ENCODE measurements at regions not wholly inside any gene's neighbourhood (a gene's known extent, or its start where the extent isn't known, plus 50 kb on each side); places are given as distances from the start of the nearest gene placed in this dataset.
"Not testable (repeated sequence)": the region's sequence is repeated elsewhere in the genome, so short reads cannot be mapped to it uniquely, and the experiment has no call there.

GRCh38 chr10:8825611-8826010 is 771.1 kb downstream of the GATA3 start:
- no peaks in the 10 kb centered on the region for H3K27me3 ChIP-seq (ENCODE audit: insufficient read depth, low read length)
- H3K9me3 ChIP-seq (ENCODE audit: low read depth, low read length) = no peaks in the 10 kb centered on the region
- no peak overlapping the region for H3K4me3 ChIP-seq (ENCODE audit: low read length)
- H3K4me1 ChIP-seq (ENCODE audit: insufficient read depth, low read length) = no peaks in the 10 kb centered on the region

- H3K27me3 ChIP-seq (ENCODE audit: insufficient read depth, low read length) = no peaks in the 10 kb centered on the region
- H3K4me3 ChIP-seq (ENCODE audit: low read length) = no peak overlapping the region
- no peaks in the 10 kb centered on the region for H3K9me3 ChIP-seq (ENCODE audit: low read depth, low read length)
- H3K4me1 ChIP-seq (ENCODE audit: insufficient read depth, low read length) = no peaks in the 10 kb centered on the region
Measured at GRCh38 chr10:8829592-8829991, 775.1 kb downstream of the GATA3 start.

- Histone ChIP-seq H3K4me3 (ENCODE audit: low read length) (no peak overlapping the region), H3K9me3 (ENCODE audit: low read depth, low read length) (no peaks in the 10 kb centered on the region), H3K27me3 (ENCODE audit: insufficient read depth, low read length) (no peaks in the 10 kb centered on the region), H3K4me1 (ENCODE audit: insufficient read depth, low read length) (no peaks in the 10 kb centered on the region)
Measured at GRCh38 chr10:8830048-8830447, 775.6 kb downstream of the GATA3 start.

GRCh38 chr10:8830876-8831275 is 776.4 kb downstream of the GATA3 start:
- Histone ChIP-seq H3K4me3 (ENCODE audit: low read length) (no peak overlapping the region), H3K4me1 (ENCODE audit: insufficient read depth, low read length) (no peaks in the 10 kb centered on the region), H3K27me3 (ENCODE audit: insufficient read depth, low read length) (no peaks in the 10 kb centered on the region), H3K9me3 (ENCODE audit: low read depth, low read length) (no peaks in the 10 kb centered on the region)

GRCh38 chr10:8835453-8836167 is 781.1 kb downstream of the GATA3 start:
- Histone ChIP-seq H3K4me3 (ENCODE audit: low read length) (no peak overlapping the region), H3K4me1 (ENCODE audit: insufficient read depth, low read length) (no peaks in the 10 kb centered on the region)

GRCh38 chr10:8840356-8840755 is 785.9 kb downstream of the GATA3 start:
- H3K9me3 ChIP-seq (ENCODE audit: low read depth, low read length) = peaks cover 6% of the 10 kb centered on the region
- H3K4me1 ChIP-seq (ENCODE audit: insufficient read depth, low read length) = no peaks in the 10 kb centered on the region
- H3K4me3 ChIP-seq (ENCODE audit: low read length) = no peak overlapping the region
- H3K27me3 ChIP-seq (ENCODE audit: insufficient read depth, low read length) = no peaks in the 10 kb centered on the region

More at GRCh38 chr10:8835453-8836167, 781.1 kb downstream of the GATA3 start:
- Histone ChIP-seq H3K9me3 (ENCODE audit: low read depth, low read length) (no peaks in the 10 kb centered on the region), H3K27me3 (ENCODE audit: insufficient read depth, low read length) (no peaks in the 10 kb centered on the region)

- Histone ChIP-seq H3K27me3 (ENCODE audit: insufficient read depth, low read length) (no peaks in the 10 kb centered on the region), H3K4me1 (ENCODE audit: insufficient read depth, low read length) (no peaks in the 10 kb centered on the region), H3K9me3 (ENCODE audit: low read depth, low read length) (peaks cover 6% of the 10 kb centered on the region), H3K4me3 (ENCODE audit: low read length) (no peak overlapping the region)
Measured at GRCh38 chr10:8844141-8844540, 789.7 kb downstream of the GATA3 start.

- Histone ChIP-seq H3K4me1 (ENCODE audit: insufficient read depth, low read length) (no peaks in the 10 kb centered on the region), H3K27me3 (ENCODE audit: insufficient read depth, low read length) (no peaks in the 10 kb centered on the region), H3K4me3 (ENCODE audit: low read length) (no peak overlapping the region), H3K9me3 (ENCODE audit: low read depth, low read length) (no peaks in the 10 kb centered on the region)
Measured at GRCh38 chr10:8852546-8852945, 798.1 kb downstream of the GATA3 start.

- H3K4me1 ChIP-seq (ENCODE audit: insufficient read depth, low read length) = no peaks in the 10 kb centered on the region
- no peak overlapping the region for H3K4me3 ChIP-seq (ENCODE audit: low read length)
- H3K27me3 ChIP-seq (ENCODE audit: insufficient read depth, low read length) = no peaks in the 10 kb centered on the region
- H3K9me3 ChIP-seq (ENCODE audit: low read depth, low read length) = no peaks in the 10 kb centered on the region
Measured at GRCh38 chr10:8853048-8853447, 798.6 kb downstream of the GATA3 start.

- not testable (repeated sequence) for H3K9me3 ChIP-seq (ENCODE audit: low read depth, low read length); H3K4me1 ChIP-seq (ENCODE audit: insufficient read depth, low read length); H3K27me3 ChIP-seq (ENCODE audit: insufficient read depth, low read length); H3K4me3 ChIP-seq (ENCODE audit: low read length)
Measured at GRCh38 chr10:8868924-8869323, 814.4 kb downstream of the GATA3 start.

- no peaks in the 10 kb centered on the region for H3K4me1 ChIP-seq (ENCODE audit: insufficient read depth, low read length)
- no peak overlapping the region for H3K4me3 ChIP-seq (ENCODE audit: low read length)
Measured at GRCh38 chr10:8873310-8873709, 818.8 kb downstream of the GATA3 start.

GRCh38 chr10:8874268-8874667 is 819.8 kb downstream of the GATA3 start:
- no peaks in the 10 kb centered on the region for H3K27me3 ChIP-seq (ENCODE audit: insufficient read depth, low read length)
- H3K4me1 ChIP-seq (ENCODE audit: insufficient read depth, low read length) = no peaks in the 10 kb centered on the region
- H3K4me3 ChIP-seq (ENCODE audit: low read length) = no peak overlapping the region
- no peaks in the 10 kb centered on the region for H3K9me3 ChIP-seq (ENCODE audit: low read depth, low read length)

More at GRCh38 chr10:8873310-8873709, 818.8 kb downstream of the GATA3 start:
- Histone ChIP-seq H3K27me3 (ENCODE audit: insufficient read depth, low read length) (no peaks in the 10 kb centered on the region), H3K9me3 (ENCODE audit: low read depth, low read length) (no peaks in the 10 kb centered on the region)

- Histone ChIP-seq H3K4me3 (ENCODE audit: low read length) (no peak overlapping the region), H3K27me3 (ENCODE audit: insufficient read depth, low read length) (no peaks in the 10 kb centered on the region), H3K9me3 (ENCODE audit: low read depth, low read length) (no peaks in the 10 kb centered on the region), H3K4me1 (ENCODE audit: insufficient read depth, low read length) (no peaks in the 10 kb centered on the region)
Measured at GRCh38 chr10:8874972-8875371, 820.5 kb downstream of the GATA3 start.

GRCh38 chr10:8876171-8876570 is 821.7 kb downstream of the GATA3 start:
- Histone ChIP-seq H3K9me3 (ENCODE audit: low read depth, low read length) (no peaks in the 10 kb centered on the region), H3K4me3 (ENCODE audit: low read length) (no peak overlapping the region), H3K4me1 (ENCODE audit: insufficient read depth, low read length) (no peaks in the 10 kb centered on the region), H3K27me3 (ENCODE audit: insufficient read depth, low read length) (no peaks in the 10 kb centered on the region)

- H3K27me3 ChIP-seq (ENCODE audit: insufficient read depth, low read length) = no peaks in the 10 kb centered on the region
- H3K4me1 ChIP-seq (ENCODE audit: insufficient read depth, low read length) = no peaks in the 10 kb centered on the region
- H3K9me3 ChIP-seq (ENCODE audit: low read depth, low read length) = no peaks in the 10 kb centered on the region
- no peak overlapping the region for H3K4me3 ChIP-seq (ENCODE audit: low read length)
Measured at GRCh38 chr10:8889538-8889937, 835.0 kb downstream of the GATA3 start.

GRCh38 chr10:8893102-8893501 is 838.6 kb downstream of the GATA3 start:
- Histone ChIP-seq H3K4me1 (ENCODE audit: insufficient read depth, low read length) (no peaks in the 10 kb centered on the region), H3K9me3 (ENCODE audit: low read depth, low read length) (no peaks in the 10 kb centered on the region), H3K4me3 (ENCODE audit: low read length) (no peak overlapping the region), H3K27me3 (ENCODE audit: insufficient read depth, low read length) (no peaks in the 10 kb centered on the region)

All from mononuclear cell (primary cell).